ENCODE measurements at regions not wholly inside any gene's neighbourhood (a gene's known extent, or its start where the extent isn't known, plus 50 kb on each side); places are given as distances from the start of the nearest gene placed in this dataset.
"Not testable (repeated sequence)": the region's sequence is repeated elsewhere in the genome, so short reads cannot be mapped to it uniquely, and the experiment has no call there.

- Histone ChIP-seq H3K27me3 (ENCODE audit: insufficient read depth, low read length) (no peaks in the 10 kb centered on the region), H3K4me1 (ENCODE audit: insufficient read depth, low read length) (no peaks in the 10 kb centered on the region), H3K27ac (ENCODE audit: low read depth, low read length) (no peak overlapping the region), H3K9me3 (ENCODE audit: control insufficient read depth in 1 of 2, low read length in 2 of 2) (no peaks in the 10 kb centered on the region), H3K36me3 (ENCODE audit: insufficient read depth, low read length) (no peaks in the 10 kb centered on the region), H3K4me3 (ENCODE audit: low read length in 2 of 2) (no peak overlapping the region)
- ChIA-PET CTCF (ENCODE audit: partially characterized antibody) (no interaction called here), POLR2A (ENCODE audit: partially characterized antibody) (no interaction called here)
- intact Hi-C loops (cut with micrococcal nuclease): no loop called here
- peaks cover 4 to 13% of the 10 kb centered on the region in 2 donors for H3K27me3 Mint-ChIP-seq
- no peaks in the 10 kb centered on the region for H3K4me1 Mint-ChIP-seq
- H3K4me3 Mint-ChIP-seq: no peak overlapping the region
- peaks cover 0 to 2% (median under 1%) of the 10 kb centered on the region in 8 donors for H3K9me3 Mint-ChIP-seq
- DNase-seq: no peak
- no peaks in the 10 kb centered on the region for H3K36me3 Mint-ChIP-seq
- H3K27ac Mint-ChIP-seq: peak overlapping the region in 1 of 7 donors; percentile 48
Measured at GRCh38 chr12:124131659-124132058, 158.6 kb downstream of the ZNF664 start.

- Mint-ChIP-seq H3K27me3 (peaks cover 3 to 9% of the 10 kb centered on the region in 2 donors), H3K4me1 (no peaks in the 10 kb centered on the region), H3K4me3 (no peak overlapping the region), H3K9me3 (peaks cover 0 to 9% (median 3%) of the 10 kb centered on the region in 8 donors), H3K36me3 (no peaks in the 10 kb centered on the region), H3K27ac (no peak overlapping the region)
- Histone ChIP-seq H3K36me3 (ENCODE audit: insufficient read depth, low read length) (no peaks in the 10 kb centered on the region), H3K4me3 (ENCODE audit: low read length in 2 of 2) (no peak overlapping the region), H3K9me3 (ENCODE audit: control insufficient read depth in 1 of 2, low read length in 2 of 2) (no peaks in the 10 kb centered on the region), H3K27ac (ENCODE audit: low read depth, low read length) (no peak overlapping the region), H3K27me3 (ENCODE audit: insufficient read depth, low read length) (no peaks in the 10 kb centered on the region), H3K4me1 (ENCODE audit: insufficient read depth, low read length) (no peaks in the 10 kb centered on the region)
- intact Hi-C loops (cut with micrococcal nuclease): no loop called here
- POLR2A ChIA-PET (ENCODE audit: partially characterized antibody): no interaction called here
- no peak for DNase-seq
- CTCF ChIA-PET (ENCODE audit: partially characterized antibody): no interaction called here
Measured at GRCh38 chr12:124132530-124132929, 159.5 kb downstream of the ZNF664 start.

- Mint-ChIP-seq H3K36me3 (no peaks in the 10 kb centered on the region), H3K27me3 (peaks cover 17 to 25% of the 10 kb centered on the region in 2 donors), H3K27ac (no peak overlapping the region), H3K4me1 (no peaks in the 10 kb centered on the region), H3K9me3 (peaks cover 3 to 30% (median 11%) of the 10 kb centered on the region in 8 donors), H3K4me3 (no peak overlapping the region)
- H3K9me3 ChIP-seq (ENCODE audit: control insufficient read depth in 1 of 2, low read length in 2 of 2): no peaks in the 10 kb centered on the region
- DNase-seq: no peak
- H3K36me3 ChIP-seq (ENCODE audit: insufficient read depth, low read length): no peaks in the 10 kb centered on the region
- CTCF ChIA-PET (ENCODE audit: partially characterized antibody): no interaction called here
- POLR2A ChIA-PET (ENCODE audit: partially characterized antibody): no interaction called here
- intact Hi-C loops (cut with micrococcal nuclease): no loop called here
- H3K27ac ChIP-seq (ENCODE audit: low read depth, low read length): no peak overlapping the region
- H3K27me3 ChIP-seq (ENCODE audit: insufficient read depth, low read length): no peaks in the 10 kb centered on the region
- H3K4me1 ChIP-seq (ENCODE audit: insufficient read depth, low read length): no peaks in the 10 kb centered on the region
- no peak overlapping the region for H3K4me3 ChIP-seq (ENCODE audit: low read length in 2 of 2)
Measured at GRCh38 chr12:124136796-124137195, 158.1 kb upstream of the RFLNA start.

GRCh38 chr12:124140944-124141486 lies 153.9 kb upstream of the RFLNA start:
- ChIA-PET POLR2A (ENCODE audit: partially characterized antibody) (no interaction called here), CTCF (ENCODE audit: partially characterized antibody) (no interaction called here)
- peaks cover 5 to 49% (median 24%) of the 10 kb centered on the region in 8 donors for H3K9me3 Mint-ChIP-seq
- no peak overlapping the region for H3K27ac ChIP-seq (ENCODE audit: low read depth, low read length)
- peaks cover 0 to 7% of the 10 kb centered on the region in 2 donors for H3K9me3 ChIP-seq (ENCODE audit: control insufficient read depth in 1 of 2, low read length in 2 of 2)
- H3K4me3 Mint-ChIP-seq: no peak overlapping the region
- H3K36me3 Mint-ChIP-seq: no peaks in the 10 kb centered on the region
- no peak overlapping the region for H3K27ac Mint-ChIP-seq
- DNase-seq: no peak
- H3K27me3 ChIP-seq (ENCODE audit: insufficient read depth, low read length): no peaks in the 10 kb centered on the region
- H3K4me3 ChIP-seq (ENCODE audit: low read length in 2 of 2): no peak overlapping the region
- no peaks in the 10 kb centered on the region for H3K4me1 ChIP-seq (ENCODE audit: insufficient read depth, low read length)
- H3K27me3 Mint-ChIP-seq: peaks cover 28 to 44% of the 10 kb centered on the region in 2 donors
- intact Hi-C loops (cut with micrococcal nuclease): no loop called here
- no peaks in the 10 kb centered on the region for H3K4me1 Mint-ChIP-seq
- H3K36me3 ChIP-seq (ENCODE audit: insufficient read depth, low read length): no peaks in the 10 kb centered on the region

- intact Hi-C loops (cut with micrococcal nuclease); H3K4me1 Mint-ChIP-seq; CTCF ChIA-PET (ENCODE audit: partially characterized antibody); H3K4me3 ChIP-seq (ENCODE audit: low read length in 2 of 2); DNase-seq; H3K4me1 ChIP-seq (ENCODE audit: insufficient read depth, low read length); H3K4me3 Mint-ChIP-seq; H3K9me3 ChIP-seq (ENCODE audit: control insufficient read depth in 1 of 2, low read length in 2 of 2); POLR2A ChIA-PET (ENCODE audit: partially characterized antibody); H3K27ac ChIP-seq (ENCODE audit: low read depth, low read length); H3K27ac Mint-ChIP-seq; H3K27me3 ChIP-seq (ENCODE audit: insufficient read depth, low read length); H3K36me3 ChIP-seq (ENCODE audit: insufficient read depth, low read length); H3K36me3 Mint-ChIP-seq: not testable (repeated sequence)
- H3K9me3 Mint-ChIP-seq: peaks cover 5 to 48% (median 24%) of the 10 kb centered on the region in 8 donors
- H3K27me3 Mint-ChIP-seq: peaks cover 28 to 44% of the 10 kb centered on the region in 2 donors
Measured at GRCh38 chr12:124141611-124142010, 153.3 kb upstream of the RFLNA start.

GRCh38 chr12:124142395-124143035 lies 152.4 kb upstream of the RFLNA start:
- H3K27ac ChIP-seq (ENCODE audit: low read depth, low read length): no peak overlapping the region
- intact Hi-C loops (cut with micrococcal nuclease): no loop called here
- Mint-ChIP-seq H3K4me1 (peaks cover 0 to 2% (median 0%) of the 10 kb centered on the region in 4 donors), H3K27me3 (peaks cover 28 to 42% of the 10 kb centered on the region in 2 donors), H3K36me3 (no peaks in the 10 kb centered on the region), H3K27ac (no peak overlapping the region), H3K4me3 (no peak overlapping the region), H3K9me3 (peaks cover 5 to 40% (median 22%) of the 10 kb centered on the region in 8 donors)
- H3K4me3 ChIP-seq (ENCODE audit: low read length in 2 of 2): no peak overlapping the region
- ChIA-PET POLR2A (ENCODE audit: partially characterized antibody) (no interaction called here), CTCF (ENCODE audit: partially characterized antibody) (no interaction called here)
- DNase-seq: no peak
- H3K27me3 ChIP-seq (ENCODE audit: insufficient read depth, low read length): no peaks in the 10 kb centered on the region
- peaks cover 0 to 7% of the 10 kb centered on the region in 2 donors for H3K9me3 ChIP-seq (ENCODE audit: control insufficient read depth in 1 of 2, low read length in 2 of 2)
- H3K36me3 ChIP-seq (ENCODE audit: insufficient read depth, low read length): no peaks in the 10 kb centered on the region
- H3K4me1 ChIP-seq (ENCODE audit: insufficient read depth, low read length): no peaks in the 10 kb centered on the region

GRCh38 chr12:124143726-124144125 lies 151.2 kb upstream of the RFLNA start:
- POLR2A ChIA-PET (ENCODE audit: partially characterized antibody): no interaction called here
- no peaks in the 10 kb centered on the region for H3K27me3 ChIP-seq (ENCODE audit: insufficient read depth, low read length)
- Mint-ChIP-seq H3K27me3 (peaks cover 28 to 36% of the 10 kb centered on the region in 2 donors), H3K4me1 (peaks cover 0 to 2% (median 0%) of the 10 kb centered on the region in 4 donors), H3K4me3 (no peak overlapping the region), H3K36me3 (no peaks in the 10 kb centered on the region), H3K27ac (no peak overlapping the region), H3K9me3 (peaks cover 2 to 33% (median 16%) of the 10 kb centered on the region in 8 donors)
- no peak overlapping the region for H3K27ac ChIP-seq (ENCODE audit: low read depth, low read length)
- no peaks in the 10 kb centered on the region for H3K36me3 ChIP-seq (ENCODE audit: insufficient read depth, low read length)
- CTCF ChIA-PET (ENCODE audit: partially characterized antibody): no interaction called here
- no peak for DNase-seq
- intact Hi-C loops (cut with micrococcal nuclease): no loop called here
- no peak overlapping the region for H3K4me3 ChIP-seq (ENCODE audit: low read length in 2 of 2)
- peaks cover 0 to 7% of the 10 kb centered on the region in 2 donors for H3K9me3 ChIP-seq (ENCODE audit: control insufficient read depth in 1 of 2, low read length in 2 of 2)
- no peaks in the 10 kb centered on the region for H3K4me1 ChIP-seq (ENCODE audit: insufficient read depth, low read length)

All from CD4-positive, alpha-beta memory T cell (primary cell).